ENCODE measurements at regions not wholly inside any gene's neighbourhood (a gene's known extent, or its start where the extent isn't known, plus 50 kb on each side); places are given as distances from the start of the nearest gene placed in this dataset.

DNA sequence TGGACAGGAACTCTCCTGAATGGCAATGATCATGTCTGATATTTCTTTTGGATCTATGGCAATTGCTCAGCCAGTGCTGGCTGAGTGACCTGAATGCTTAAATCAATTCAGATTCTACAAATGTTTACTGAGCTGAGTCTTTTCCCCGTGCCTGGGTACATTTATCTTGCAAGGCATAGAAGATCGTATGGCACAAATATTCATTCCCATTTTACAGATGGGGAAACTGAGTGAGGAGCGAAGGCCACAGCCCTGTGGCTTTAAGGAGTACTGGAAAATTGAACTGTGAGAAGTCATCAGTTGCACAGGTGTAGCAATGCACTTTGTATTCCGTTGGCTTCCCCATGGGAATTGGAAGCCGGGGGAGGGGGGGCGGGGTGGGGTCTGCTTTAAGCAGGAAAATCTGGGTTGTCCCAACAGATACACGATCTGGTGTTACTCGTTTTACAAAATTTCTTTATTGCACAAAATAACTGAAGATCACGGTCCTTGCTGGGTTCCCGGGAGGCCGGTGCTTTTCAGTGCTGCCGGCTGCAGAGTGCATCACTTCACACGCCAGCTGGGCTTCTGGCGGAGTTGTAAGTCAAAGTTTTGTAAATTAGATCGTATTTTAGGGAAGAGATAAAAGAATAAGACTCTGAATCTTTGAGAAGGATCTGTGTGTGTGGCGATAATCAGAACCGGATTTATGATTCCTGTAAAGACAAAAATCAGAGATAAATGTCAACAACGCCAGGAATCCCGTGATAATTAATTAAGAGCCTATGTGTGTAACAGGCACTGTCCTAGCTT is 75.0 kb upstream of the MAP1LC3B2 start:
- H3K27me3 ChIP-seq (ENCODE audit: control insufficient read depth, insufficient read depth, low read length): no peaks in the 10 kb centered on the region
- H3K36me3 ChIP-seq (ENCODE audit: control insufficient read depth, insufficient read depth, low read length): no peaks in the 10 kb centered on the region
- ChIA-PET POLR2A (interaction anchor here (0.6 to 0.7 kb wide), 3 partner anchors 28 to 313 kb away, joined by 3 to 4 read pairs (median 3); no protein-coding TSS in a partner anchor), CTCF (no interaction called here)
- H3K4me3 ChIP-seq (ENCODE audit: low read depth in 2 of 2, low read length in 2 of 2): no peak overlapping the region
- H3K4me1 ChIP-seq (ENCODE audit: control insufficient read depth, insufficient read depth, low read length): peaks cover 20% of the 10 kb centered on the region
- BruUV-seq (replicated peaks): no TSS peak
- intact Hi-C loops (cut with micrococcal nuclease; ENCODE audit: unreplicated experiment) (no loop called here), in situ Hi-C loops (cut with HindIII; ENCODE audit: low pct_unique_long_range_greater_than_20kb, low sequenced_read_pairs) (no loop called here)
- TF ChIP-seq SIN3A (IDR thresholded peaks at IDR 0.05; ENCODE audit: borderline replicate concordance, insufficient read depth, low read depth, low read length) (no peak), POLR2AphosphoS5 (IDR thresholded peaks at IDR 0.05; ENCODE audit: low read depth, low read length) (no peak), TCF7L2 (IDR thresholded peaks at IDR 0.05; ENCODE audit: low read depth, low read length) (0 out of 2 replicates have a peak, but pooled peaks have one; percentile 36)
- TF ChIP-seq, protein P1, sequence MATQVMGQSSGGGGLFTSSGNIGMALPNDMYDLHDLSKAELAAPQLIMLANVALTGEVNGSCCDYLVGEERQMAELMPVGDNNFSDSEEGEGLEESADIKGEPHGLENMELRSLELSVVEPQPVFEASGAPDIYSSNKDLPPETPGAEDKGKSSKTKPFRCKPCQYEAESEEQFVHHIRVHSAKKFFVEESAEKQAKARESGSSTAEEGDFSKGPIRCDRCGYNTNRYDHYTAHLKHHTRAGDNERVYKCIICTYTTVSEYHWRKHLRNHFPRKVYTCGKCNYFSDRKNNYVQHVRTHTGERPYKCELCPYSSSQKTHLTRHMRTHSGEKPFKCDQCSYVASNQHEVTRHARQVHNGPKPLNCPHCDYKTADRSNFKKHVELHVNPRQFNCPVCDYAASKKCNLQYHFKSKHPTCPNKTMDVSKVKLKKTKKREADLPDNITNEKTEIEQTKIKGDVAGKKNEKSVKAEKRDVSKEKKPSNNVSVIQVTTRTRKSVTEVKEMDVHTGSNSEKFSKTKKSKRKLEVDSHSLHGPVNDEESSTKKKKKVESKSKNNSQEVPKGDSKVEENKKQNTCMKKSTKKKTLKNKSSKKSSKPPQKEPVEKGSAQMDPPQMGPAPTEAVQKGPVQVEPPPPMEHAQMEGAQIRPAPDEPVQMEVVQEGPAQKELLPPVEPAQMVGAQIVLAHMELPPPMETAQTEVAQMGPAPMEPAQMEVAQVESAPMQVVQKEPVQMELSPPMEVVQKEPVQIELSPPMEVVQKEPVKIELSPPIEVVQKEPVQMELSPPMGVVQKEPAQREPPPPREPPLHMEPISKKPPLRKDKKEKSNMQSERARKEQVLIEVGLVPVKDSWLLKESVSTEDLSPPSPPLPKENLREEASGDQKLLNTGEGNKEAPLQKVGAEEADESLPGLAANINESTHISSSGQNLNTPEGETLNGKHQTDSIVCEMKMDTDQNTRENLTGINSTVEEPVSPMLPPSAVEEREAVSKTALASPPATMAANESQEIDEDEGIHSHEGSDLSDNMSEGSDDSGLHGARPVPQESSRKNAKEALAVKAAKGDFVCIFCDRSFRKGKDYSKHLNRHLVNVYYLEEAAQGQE (IDR thresholded peaks at IDR 0.05; ENCODE audit: insufficient read depth in 1 of 2, low read depth in 2 of 2, low read length in 1 of 2): no peak
- TF ChIP-seq, protein P2, sequence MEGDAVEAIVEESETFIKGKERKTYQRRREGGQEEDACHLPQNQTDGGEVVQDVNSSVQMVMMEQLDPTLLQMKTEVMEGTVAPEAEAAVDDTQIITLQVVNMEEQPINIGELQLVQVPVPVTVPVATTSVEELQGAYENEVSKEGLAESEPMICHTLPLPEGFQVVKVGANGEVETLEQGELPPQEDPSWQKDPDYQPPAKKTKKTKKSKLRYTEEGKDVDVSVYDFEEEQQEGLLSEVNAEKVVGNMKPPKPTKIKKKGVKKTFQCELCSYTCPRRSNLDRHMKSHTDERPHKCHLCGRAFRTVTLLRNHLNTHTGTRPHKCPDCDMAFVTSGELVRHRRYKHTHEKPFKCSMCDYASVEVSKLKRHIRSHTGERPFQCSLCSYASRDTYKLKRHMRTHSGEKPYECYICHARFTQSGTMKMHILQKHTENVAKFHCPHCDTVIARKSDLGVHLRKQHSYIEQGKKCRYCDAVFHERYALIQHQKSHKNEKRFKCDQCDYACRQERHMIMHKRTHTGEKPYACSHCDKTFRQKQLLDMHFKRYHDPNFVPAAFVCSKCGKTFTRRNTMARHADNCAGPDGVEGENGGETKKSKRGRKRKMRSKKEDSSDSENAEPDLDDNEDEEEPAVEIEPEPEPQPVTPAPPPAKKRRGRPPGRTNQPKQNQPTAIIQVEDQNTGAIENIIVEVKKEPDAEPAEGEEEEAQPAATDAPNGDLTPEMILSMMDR (IDR thresholded peaks at IDR 0.05): no peak
- ATAC-seq (0 out of 2 replicates have a peak, but pooled peaks have one; percentile 55), DNase-seq (ENCODE audit: low read depth, low spot score) (no peak)
- no peaks in the 10 kb centered on the region for H3K9me3 ChIP-seq (ENCODE audit: control insufficient read depth, insufficient read depth, low read depth, low read length)
- peak overlapping the region; percentile 73 for H3K27ac ChIP-seq (ENCODE audit: low read length)

DNA sequence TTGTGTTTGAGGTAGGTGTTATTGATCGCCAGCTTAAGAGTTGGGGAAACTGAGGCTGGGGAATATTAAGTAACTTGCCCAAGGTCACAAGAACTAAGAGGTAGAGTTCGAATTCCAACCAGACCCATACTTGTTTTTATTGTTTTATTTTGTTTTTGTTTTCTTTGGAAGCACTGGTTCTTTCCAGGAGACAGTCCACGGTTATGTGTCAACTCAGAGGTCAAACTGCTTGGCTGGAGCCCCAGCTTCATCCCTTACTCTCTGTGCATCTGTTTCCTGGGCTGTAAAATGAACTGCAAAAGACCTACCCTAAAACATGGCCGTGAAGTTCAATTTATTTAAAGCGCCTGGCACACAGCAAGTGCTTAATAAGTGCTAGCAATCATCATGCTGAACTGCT is 74.4 kb upstream of the MAP1LC3B2 start:
- Histone ChIP-seq H3K4me3 (ENCODE audit: low read depth in 2 of 2, low read length in 2 of 2) (no peak overlapping the region), H3K27ac (ENCODE audit: low read length) (peak overlapping the region; percentile 68), H3K9me3 (ENCODE audit: control insufficient read depth, insufficient read depth, low read depth, low read length) (no peaks in the 10 kb centered on the region), H3K36me3 (ENCODE audit: control insufficient read depth, insufficient read depth, low read length) (no peaks in the 10 kb centered on the region), H3K27me3 (ENCODE audit: control insufficient read depth, insufficient read depth, low read length) (no peaks in the 10 kb centered on the region), H3K4me1 (ENCODE audit: control insufficient read depth, insufficient read depth, low read length) (peaks cover 20% of the 10 kb centered on the region)
- BruUV-seq (replicated peaks): no TSS peak
- CTCF ChIA-PET: no interaction called here
- peak; percentile 36; the same call in 1 of the 2 replicates for TF ChIP-seq POLR2AphosphoS5 (IDR thresholded peaks at IDR 0.05; ENCODE audit: low read depth, low read length)
- TF ChIP-seq, protein P1 (IDR thresholded peaks at IDR 0.05; ENCODE audit: insufficient read depth in 1 of 2, low read depth in 2 of 2, low read length in 1 of 2): no peak
- 0 out of 2 replicates have a peak, but pooled peaks have one; percentile 31 for TF ChIP-seq TCF7L2 (IDR thresholded peaks at IDR 0.05; ENCODE audit: low read depth, low read length)
- TF ChIP-seq, protein P2 (IDR thresholded peaks at IDR 0.05): no peak
- no peak for TF ChIP-seq SIN3A (IDR thresholded peaks at IDR 0.05; ENCODE audit: borderline replicate concordance, insufficient read depth, low read depth, low read length)
- POLR2A ChIA-PET: interaction anchor here (0.6 to 0.7 kb wide), 2 partner anchors 28 to 155 kb away, joined by 3 read pairs; no protein-coding TSS in a partner anchor
- ATAC-seq (0 out of 2 replicates have a peak, but pooled peaks have one; percentile 54), DNase-seq (ENCODE audit: low read depth, low spot score) (no peak)
- intact Hi-C loops (cut with micrococcal nuclease; ENCODE audit: unreplicated experiment) (no loop called here), in situ Hi-C loops (cut with HindIII; ENCODE audit: low pct_unique_long_range_greater_than_20kb, low sequenced_read_pairs) (no loop called here)

All from Panc1 (cell line).